Stomach smooth muscle (tissue), 2 donors: ENCODE measurements at regions not wholly inside any gene's neighbourhood (a gene's known extent, or its start where the extent isn't known, plus 50 kb on each side); places are given as distances from the start of the nearest gene placed in this dataset.

Source experiments
- H3K27ac ChIP-seq: one replicate; pipeline ENCODE4 v1.7.0; 2013; ENCODE audit warnings: mild to moderate bottlenecking, low read length, inconsistent platforms
- H3K27me3 ChIP-seq, 2 donors: one replicate each; pipeline ENCODE4 v1.7.0; 2013; ENCODE audit warnings: low read length in 2 of 2; ENCODE audit not compliant: insufficient read depth in 2 of 2, control insufficient read depth in 1 of 2
- H3K36me3 ChIP-seq, 2 donors: one replicate each; pipeline ENCODE4 v1.7.0; 2013; ENCODE audit warnings: low read length in 2 of 2; ENCODE audit not compliant: control insufficient read depth in 2 of 2, insufficient read depth in 2 of 2
- H3K4me1 ChIP-seq: one replicate; pipeline ENCODE4 v1.7.0; 2013; ENCODE audit warnings: low read length; ENCODE audit not compliant: control insufficient read depth, insufficient read depth
- H3K4me3 ChIP-seq, 2 donors: one replicate each; pipeline ENCODE4 v1.7.0; 2013; ENCODE audit warnings: low read length in 2 of 2
- H3K9ac ChIP-seq, 2 donors: one replicate each; pipeline ENCODE4 v1.7.0; 2013; ENCODE audit warnings: low read length in 2 of 2, mild to moderate bottlenecking in 1 of 2
- H3K9me3 ChIP-seq, 2 donors: one replicate each; pipeline ENCODE4 v1.7.0; 2013; ENCODE audit warnings: low read length in 2 of 2; ENCODE audit not compliant: control insufficient read depth in 2 of 2
- donor health status: healthy.
- donor health status: Pancreatic carcinoma.

- Histone ChIP-seq H3K9ac (no peak overlapping the region), H3K27ac (no peak overlapping the region), H3K27me3 (no peaks in the 10 kb centered on the region), H3K4me3 (no peak overlapping the region), H3K9me3 (no peaks in the 10 kb centered on the region), H3K36me3 (no peaks in the 10 kb centered on the region), H3K4me1 (no peaks in the 10 kb centered on the region)
Measured at GRCh38 chr4:96912716-96913115, 1072.8 kb downstream of the PDHA2 start.

DNA sequence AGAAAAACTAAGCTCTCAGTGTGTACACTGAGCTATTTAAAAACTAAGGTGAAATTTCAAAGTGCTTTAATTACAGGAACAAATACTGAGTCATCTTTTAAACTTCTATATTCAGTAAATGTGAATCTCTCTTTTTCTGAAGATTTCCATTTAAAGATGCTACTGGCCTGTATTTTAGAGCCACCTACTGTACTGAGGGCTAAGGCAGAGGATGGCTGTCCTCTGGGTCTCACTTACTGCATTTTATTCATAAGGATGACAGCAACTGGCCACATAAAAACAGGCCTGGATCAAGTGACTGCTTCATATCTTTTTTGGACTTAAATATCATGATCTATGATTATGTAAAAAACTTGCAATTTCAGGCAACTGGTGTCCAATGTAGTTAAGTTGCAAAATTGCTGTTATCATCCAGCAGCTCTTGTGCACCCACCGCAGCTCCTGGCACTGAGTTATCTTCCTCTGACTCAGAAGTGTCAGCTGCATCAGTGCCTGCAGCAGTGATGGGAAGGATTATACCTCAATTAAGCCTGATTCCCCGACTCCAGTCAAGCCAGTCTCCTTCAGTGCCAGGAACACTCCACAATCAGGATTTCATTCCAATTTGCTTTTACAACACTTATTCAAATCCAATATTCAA is 1073.7 kb downstream of the PDHA2 start:
- no peaks in the 10 kb centered on the region for H3K27me3 ChIP-seq
- H3K4me1 ChIP-seq = no peaks in the 10 kb centered on the region
- H3K4me3 ChIP-seq = no peak overlapping the region
- H3K9ac ChIP-seq = no peak overlapping the region
- no peaks in the 10 kb centered on the region for H3K9me3 ChIP-seq
- H3K36me3 ChIP-seq = no peaks in the 10 kb centered on the region
- no peak overlapping the region for H3K27ac ChIP-seq

DNA sequence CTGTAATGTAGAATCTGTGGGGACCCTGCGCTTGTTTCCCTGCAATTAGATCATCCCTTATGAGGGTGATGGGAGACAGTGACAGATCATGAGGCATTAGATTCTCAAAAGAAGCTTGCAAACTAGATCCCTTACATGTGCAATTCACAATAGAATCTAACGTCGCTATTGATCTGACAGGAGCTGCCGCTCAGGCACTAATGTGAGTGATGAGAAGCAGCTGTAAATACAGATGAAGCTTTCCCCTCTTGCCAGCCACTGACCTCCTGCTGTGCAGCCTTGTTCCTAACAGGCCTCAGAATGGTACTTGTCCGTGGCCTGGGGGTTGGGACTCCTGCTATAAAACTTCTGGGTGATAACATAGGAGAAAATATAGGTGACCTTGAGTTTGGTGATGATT is 1076.8 kb downstream of the PDHA2 start:
- H3K9ac ChIP-seq = no peak overlapping the region
- H3K4me3 ChIP-seq = no peak overlapping the region
- no peaks in the 10 kb centered on the region for H3K4me1 ChIP-seq
- no peaks in the 10 kb centered on the region for H3K9me3 ChIP-seq
- H3K27me3 ChIP-seq = no peaks in the 10 kb centered on the region
- no peaks in the 10 kb centered on the region for H3K36me3 ChIP-seq
- no peak overlapping the region for H3K27ac ChIP-seq

- no peaks in the 10 kb centered on the region for H3K36me3 ChIP-seq
- no peaks in the 10 kb centered on the region for H3K27me3 ChIP-seq
- H3K9ac ChIP-seq = no peak overlapping the region
- no peak overlapping the region for H3K4me3 ChIP-seq
- H3K4me1 ChIP-seq = no peaks in the 10 kb centered on the region
- H3K27ac ChIP-seq = no peak overlapping the region
- H3K9me3 ChIP-seq = no peaks in the 10 kb centered on the region
Measured at GRCh38 chr4:96936886-96937285, 1097.0 kb downstream of the PDHA2 start.

DNA sequence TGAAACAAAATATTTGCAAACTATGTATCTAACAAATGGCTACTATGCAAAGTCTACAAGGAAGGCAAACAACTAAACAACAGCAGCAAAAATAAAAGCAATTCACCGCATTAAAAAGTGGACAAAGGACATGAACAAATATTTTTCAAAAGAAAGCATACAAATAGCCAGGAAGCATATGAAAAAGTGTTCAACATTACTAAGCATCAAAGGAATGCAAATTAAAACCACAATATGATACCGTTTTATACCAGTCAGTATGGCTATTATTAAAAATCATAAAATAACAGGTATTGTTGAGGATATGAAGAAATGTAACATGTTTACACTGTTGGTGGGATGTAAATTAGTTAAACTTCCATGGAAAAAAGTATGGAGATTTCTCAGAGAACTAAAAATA is 1106.7 kb downstream of the PDHA2 start:
- Histone ChIP-seq H3K27ac (no peak overlapping the region), H3K27me3 (no peaks in the 10 kb centered on the region), H3K4me3 (no peak overlapping the region), H3K36me3 (no peaks in the 10 kb centered on the region), H3K9ac (no peak overlapping the region), H3K9me3 (no peaks in the 10 kb centered on the region), H3K4me1 (no peaks in the 10 kb centered on the region)

- Histone ChIP-seq H3K27me3 (no peaks in the 10 kb centered on the region), H3K9me3 (no peaks in the 10 kb centered on the region), H3K36me3 (no peaks in the 10 kb centered on the region), H3K9ac (no peak overlapping the region), H3K4me3 (no peak overlapping the region), H3K4me1 (no peaks in the 10 kb centered on the region), H3K27ac (no peak overlapping the region)
Measured at GRCh38 chr4:96952610-96953009, 1112.7 kb downstream of the PDHA2 start.

DNA sequence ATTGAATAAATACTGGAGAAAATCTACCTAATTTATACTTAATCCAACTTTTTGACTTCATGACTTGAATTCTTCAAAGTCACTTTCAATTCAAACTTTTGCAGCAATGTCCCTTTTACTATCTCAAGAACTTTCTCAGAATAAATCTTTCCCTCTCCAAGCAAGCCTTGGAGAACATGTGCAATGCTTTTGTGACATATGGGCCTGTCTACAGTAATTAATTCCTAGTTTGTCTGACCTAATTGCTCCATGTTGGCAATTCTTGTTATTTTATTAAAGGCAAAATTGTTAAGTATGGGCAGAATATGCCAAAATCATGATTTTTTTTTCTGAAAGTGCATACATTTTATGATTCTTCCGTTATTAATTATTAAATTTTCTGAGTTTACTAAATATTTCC is 1115.3 kb downstream of the PDHA2 start:
- H3K27me3 ChIP-seq = no peaks in the 10 kb centered on the region

GRCh38 chr4:96955691-96956090 is 1115.8 kb downstream of the PDHA2 start:
- no peaks in the 10 kb centered on the region for H3K36me3 ChIP-seq

More for the DNA sequence above, 1115.3 kb downstream of the PDHA2 start:
- Histone ChIP-seq H3K9me3 (no peaks in the 10 kb centered on the region), H3K9ac (no peak overlapping the region), H3K27ac (no peak overlapping the region), H3K4me3 (no peak overlapping the region), H3K36me3 (no peaks in the 10 kb centered on the region), H3K4me1 (no peaks in the 10 kb centered on the region)

DNA sequence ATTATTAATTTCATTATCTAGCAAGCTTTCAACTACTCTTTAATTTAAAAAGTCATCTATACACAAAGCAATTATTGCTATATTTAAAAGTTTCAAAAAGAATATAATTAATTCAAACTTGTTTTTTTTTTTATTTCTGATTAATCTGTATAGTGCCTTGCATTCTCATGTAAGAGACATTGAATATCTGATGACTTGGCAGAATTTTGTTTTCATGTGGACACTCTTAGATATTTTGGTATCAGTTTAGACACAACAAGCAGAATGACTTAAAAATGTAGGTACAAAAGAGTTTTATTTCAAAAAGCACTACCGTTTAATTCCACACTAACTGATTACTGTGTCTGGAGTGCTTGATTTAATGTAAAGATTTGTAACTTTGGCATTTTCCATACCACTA is 1129.6 kb downstream of the PDHA2 start:
- Histone ChIP-seq H3K4me3 (no peak overlapping the region), H3K36me3 (no peaks in the 10 kb centered on the region), H3K27me3 (no peaks in the 10 kb centered on the region), H3K9me3 (no peaks in the 10 kb centered on the region), H3K9ac (no peak overlapping the region), H3K4me1 (no peaks in the 10 kb centered on the region), H3K27ac (no peak overlapping the region)

More at GRCh38 chr4:96955691-96956090, 1115.8 kb downstream of the PDHA2 start:
- H3K9me3 ChIP-seq = no peaks in the 10 kb centered on the region
- H3K27ac ChIP-seq = no peak overlapping the region
- H3K4me3 ChIP-seq = no peak overlapping the region
- H3K4me1 ChIP-seq = no peaks in the 10 kb centered on the region
- H3K9ac ChIP-seq = no peak overlapping the region
- no peaks in the 10 kb centered on the region for H3K27me3 ChIP-seq

DNA sequence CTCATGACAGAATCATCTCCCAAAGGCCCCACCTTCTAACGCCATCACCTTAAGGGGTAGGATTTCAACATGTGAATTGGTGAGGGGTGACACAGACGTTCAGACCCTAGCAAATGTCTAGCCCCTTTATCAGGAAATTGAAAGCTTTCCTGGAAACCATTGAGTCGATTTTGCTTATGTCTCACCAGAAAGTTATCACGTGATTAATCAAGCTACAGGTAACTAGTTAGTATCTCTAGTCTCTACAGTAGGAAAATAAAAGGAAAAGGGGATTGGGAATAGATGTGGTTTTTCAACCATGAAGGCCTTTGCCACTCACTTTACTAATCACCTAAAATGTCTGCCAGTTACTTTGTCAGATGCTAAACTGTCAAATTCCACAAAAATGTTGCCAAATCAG is 1133.0 kb downstream of the PDHA2 start:
- no peak overlapping the region for H3K27ac ChIP-seq
- no peaks in the 10 kb centered on the region for H3K36me3 ChIP-seq
- H3K4me3 ChIP-seq = no peak overlapping the region
- no peaks in the 10 kb centered on the region for H3K9me3 ChIP-seq
- no peak overlapping the region for H3K9ac ChIP-seq
- H3K27me3 ChIP-seq = no peaks in the 10 kb centered on the region
- H3K4me1 ChIP-seq = no peaks in the 10 kb centered on the region

- no peaks in the 10 kb centered on the region for H3K9me3 ChIP-seq
- no peak overlapping the region for H3K27ac ChIP-seq
- no peak overlapping the region for H3K9ac ChIP-seq
- H3K4me3 ChIP-seq = no peak overlapping the region
- H3K27me3 ChIP-seq = no peaks in the 10 kb centered on the region
- no peaks in the 10 kb centered on the region for H3K36me3 ChIP-seq
- H3K4me1 ChIP-seq = no peaks in the 10 kb centered on the region
Measured at GRCh38 chr4:96974295-96974694, 1134.4 kb downstream of the PDHA2 start.
